Lower leg skin (tissue), 3 donors: ENCODE measurements at regions not wholly inside any gene's neighbourhood (a gene's known extent, or its start where the extent isn't known, plus 50 kb on each side); places are given as distances from the start of the nearest gene placed in this dataset.

Experiments
- POLR2A ChIP-seq, 2 donors: fragments of 450-650 bp; IDR thresholded peaks; one replicate each; pipeline ENCODE4 v1.6.1; 2016 to 2017; ENCODE audit warnings: antibody characterized with exemption in 2 of 2, mild to moderate bottlenecking in 1 of 2, moderate library complexity in 1 of 2
- TF ChIP-seq, protein P1 (sequence below), 3 donors: fragments of 450-650 bp; IDR thresholded peaks; one replicate each; pipeline ENCODE4 v1.5.1; 2016; ENCODE audit warnings: antibody characterized with exemption in 3 of 3, mild to moderate bottlenecking in 3 of 3, moderate library complexity in 2 of 3

DNA sequence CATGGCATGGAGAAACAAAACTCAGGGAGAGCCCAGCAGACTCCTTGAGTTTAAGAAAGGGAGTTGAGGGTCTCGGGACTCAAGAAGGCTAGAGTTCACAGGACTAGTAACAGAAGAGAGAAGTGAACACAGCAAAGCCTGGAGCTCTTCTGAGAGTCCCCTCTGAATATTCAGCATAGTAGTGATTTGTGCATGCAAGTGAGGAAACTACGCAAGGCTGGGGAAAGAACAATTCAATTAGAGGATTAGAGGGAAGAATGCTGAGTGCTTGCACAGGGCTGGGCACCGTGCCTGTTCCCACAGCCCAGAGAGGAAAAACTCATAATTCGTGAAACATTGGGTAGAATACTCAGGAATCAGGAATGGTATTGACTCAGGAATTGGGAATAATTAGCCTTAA lies 540.0 kb upstream of the SALL1 start:
- TF ChIP-seq, protein P1, sequence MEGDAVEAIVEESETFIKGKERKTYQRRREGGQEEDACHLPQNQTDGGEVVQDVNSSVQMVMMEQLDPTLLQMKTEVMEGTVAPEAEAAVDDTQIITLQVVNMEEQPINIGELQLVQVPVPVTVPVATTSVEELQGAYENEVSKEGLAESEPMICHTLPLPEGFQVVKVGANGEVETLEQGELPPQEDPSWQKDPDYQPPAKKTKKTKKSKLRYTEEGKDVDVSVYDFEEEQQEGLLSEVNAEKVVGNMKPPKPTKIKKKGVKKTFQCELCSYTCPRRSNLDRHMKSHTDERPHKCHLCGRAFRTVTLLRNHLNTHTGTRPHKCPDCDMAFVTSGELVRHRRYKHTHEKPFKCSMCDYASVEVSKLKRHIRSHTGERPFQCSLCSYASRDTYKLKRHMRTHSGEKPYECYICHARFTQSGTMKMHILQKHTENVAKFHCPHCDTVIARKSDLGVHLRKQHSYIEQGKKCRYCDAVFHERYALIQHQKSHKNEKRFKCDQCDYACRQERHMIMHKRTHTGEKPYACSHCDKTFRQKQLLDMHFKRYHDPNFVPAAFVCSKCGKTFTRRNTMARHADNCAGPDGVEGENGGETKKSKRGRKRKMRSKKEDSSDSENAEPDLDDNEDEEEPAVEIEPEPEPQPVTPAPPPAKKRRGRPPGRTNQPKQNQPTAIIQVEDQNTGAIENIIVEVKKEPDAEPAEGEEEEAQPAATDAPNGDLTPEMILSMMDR (IDR thresholded peaks at IDR 0.05): no peak
- no peak for TF ChIP-seq POLR2A (IDR thresholded peaks at IDR 0.05)
